ENCODE measurements at regions not wholly inside any gene's neighbourhood (a gene's known extent, or its start where the extent isn't known, plus 50 kb on each side); places are given as distances from the start of the nearest gene placed in this dataset.
"Not testable (repeated sequence)": the region's sequence is repeated elsewhere in the genome, so short reads cannot be mapped to it uniquely, and the experiment has no call there.

GRCh38 chr4:25506032-25506571 lies 129.0 kb downstream of the ANAPC4 start:
- H3K9me3 Mint-ChIP-seq (ENCODE audit: low read depth): no peaks in the 10 kb centered on the region
- H3K27me3 Mint-ChIP-seq: no peaks in the 10 kb centered on the region
- DNase-seq (ENCODE audit: low spot score, unreplicated experiment): no peak
- H3K36me3 Mint-ChIP-seq (ENCODE audit: insufficient read depth): no peaks in the 10 kb centered on the region
- no peaks in the 10 kb centered on the region for H3K4me1 Mint-ChIP-seq (ENCODE audit: low read depth)
- TF ChIP-seq CTCF (IDR thresholded peaks at IDR 0.05; ENCODE audit: unreplicated experiment): no peak
- H3K4me3 Mint-ChIP-seq (ENCODE audit: low read depth): no peak overlapping the region
- no peak overlapping the region for H3K27ac Mint-ChIP-seq

GRCh38 chr4:25509646-25510045 lies 132.6 kb downstream of the ANAPC4 start:
- Mint-ChIP-seq H3K4me3 (ENCODE audit: low read depth) (no peak overlapping the region), H3K27me3 (no peaks in the 10 kb centered on the region), H3K36me3 (ENCODE audit: insufficient read depth) (no peaks in the 10 kb centered on the region), H3K9me3 (ENCODE audit: low read depth) (no peaks in the 10 kb centered on the region), H3K4me1 (ENCODE audit: low read depth) (no peaks in the 10 kb centered on the region), H3K27ac (no peak overlapping the region)
- no peak for DNase-seq (ENCODE audit: low spot score, unreplicated experiment)
- no peak for TF ChIP-seq CTCF (IDR thresholded peaks at IDR 0.05; ENCODE audit: unreplicated experiment)

GRCh38 chr4:25511823-25512222 lies 134.8 kb downstream of the ANAPC4 start:
- H3K27ac Mint-ChIP-seq; DNase-seq (ENCODE audit: low spot score, unreplicated experiment); H3K9me3 Mint-ChIP-seq (ENCODE audit: low read depth); H3K4me1 Mint-ChIP-seq (ENCODE audit: low read depth); H3K4me3 Mint-ChIP-seq (ENCODE audit: low read depth); H3K36me3 Mint-ChIP-seq (ENCODE audit: insufficient read depth); H3K27me3 Mint-ChIP-seq: not testable (repeated sequence)

GRCh38 chr4:25513814-25514213 lies 136.8 kb downstream of the ANAPC4 start:
- DNase-seq (ENCODE audit: low spot score, unreplicated experiment): no peak
- Mint-ChIP-seq H3K27me3 (no peaks in the 10 kb centered on the region), H3K27ac (no peak overlapping the region), H3K36me3 (ENCODE audit: insufficient read depth) (no peaks in the 10 kb centered on the region), H3K9me3 (ENCODE audit: low read depth) (no peaks in the 10 kb centered on the region), H3K4me1 (ENCODE audit: low read depth) (no peaks in the 10 kb centered on the region), H3K4me3 (ENCODE audit: low read depth) (no peak overlapping the region)
- no peak for TF ChIP-seq CTCF (IDR thresholded peaks at IDR 0.05; ENCODE audit: unreplicated experiment)

GRCh38 chr4:25523405-25523804 lies 132.2 kb upstream of the SLC34A2 start:
- no peak for TF ChIP-seq CTCF (IDR thresholded peaks at IDR 0.05; ENCODE audit: unreplicated experiment)
- Mint-ChIP-seq H3K9me3 (ENCODE audit: low read depth) (no peaks in the 10 kb centered on the region), H3K27me3 (no peaks in the 10 kb centered on the region), H3K4me1 (ENCODE audit: low read depth) (peaks cover 4% of the 10 kb centered on the region), H3K36me3 (ENCODE audit: insufficient read depth) (no peaks in the 10 kb centered on the region), H3K4me3 (ENCODE audit: low read depth) (no peak overlapping the region), H3K27ac (no peak overlapping the region)
- DNase-seq (ENCODE audit: low spot score, unreplicated experiment): no peak

- Mint-ChIP-seq H3K27ac (no peak overlapping the region), H3K4me3 (ENCODE audit: low read depth) (no peak overlapping the region), H3K9me3 (ENCODE audit: low read depth) (no peaks in the 10 kb centered on the region), H3K36me3 (ENCODE audit: insufficient read depth) (no peaks in the 10 kb centered on the region), H3K4me1 (ENCODE audit: low read depth) (peaks cover 4% of the 10 kb centered on the region), H3K27me3 (no peaks in the 10 kb centered on the region)
- TF ChIP-seq CTCF (IDR thresholded peaks at IDR 0.05; ENCODE audit: unreplicated experiment): no peak
- no peak for DNase-seq (ENCODE audit: low spot score, unreplicated experiment)
Observed at GRCh38 chr4:25524663-25525062, 131.0 kb upstream of the SLC34A2 start.
